CD4-positive, alpha-beta T cell (primary cell): ENCODE measurements at regions not wholly inside any gene's neighbourhood (a gene's known extent, or its start where the extent isn't known, plus 50 kb on each side); places are given as distances from the start of the nearest gene placed in this dataset.

Source experiments
- ATAC-seq: fragments of 200-7000 bp; cut with Tn5 transposase; one replicate; pipeline ENCODE4 v1.10.0; 2022; ENCODE audit warnings: mild to moderate bottlenecking; ENCODE audit not compliant: poor library complexity
- CTCF ChIA-PET: fragments of 350-600 bp; sonication (Branson Sonifier 250); formaldehyde crosslinking; loops from one replicate; lab custom pipeline; 2021; ENCODE audit warnings: antibody characterized with exemption, inconsistent platforms; lab: Charles Lee
- POLR2A ChIA-PET: fragments of 350-600 bp; sonication (Branson Sonifier 250); formaldehyde crosslinking; loops from one replicate; lab custom pipeline; 2021; ENCODE audit warnings: antibody characterized with exemption, inconsistent platforms; lab: Charles Lee
- DNase-seq, 14 experiments: peaks; one replicate each; pipeline ENCODE4 v3.0.0-alpha.2; 2013 to 2020; ENCODE audit warnings: mixed read lengths in 2 of 14
- H3K27ac ChIP-seq, 2 donors: one replicate each; pipeline versions ENCODE4 v1.5.1 to v1.7.0; 2013; ENCODE audit warnings: low read length in 2 of 2, low read depth in 1 of 2, mild to moderate bottlenecking in 1 of 2
- H3K27me3 ChIP-seq, 2 experiments: 1 replicate in 1 of 2; 2 replicates in 1 of 2; pipeline versions ENCODE4 v1.6.1 to v1.7.0; 2013; ENCODE audit warnings: low read length in 2 of 2, control low read depth in 1 of 2, mild to moderate bottlenecking in 1 of 2, moderate library complexity in 1 of 2; ENCODE audit not compliant: insufficient read depth in 2 of 2, control insufficient read depth in 1 of 2
- H3K36me3 ChIP-seq: one replicate; pipeline ENCODE4 v1.6.1; 2013; ENCODE audit warnings: low read length, control low read depth; ENCODE audit not compliant: insufficient read depth
- H3K4me1 ChIP-seq: one replicate; pipeline ENCODE4 v1.6.1; 2013; ENCODE audit warnings: low read length, control low read depth; ENCODE audit not compliant: insufficient read depth
- H3K4me3 ChIP-seq: one replicate; pipeline ENCODE4 v1.5.1; 2013; ENCODE audit warnings: mild to moderate bottlenecking, low read length, moderate library complexity
- H3K9me3 ChIP-seq, 2 experiments: 1 replicate in 1 of 2; 2 replicates in 1 of 2; pipeline versions ENCODE4 v1.6.1 to v1.7.0; 2013; ENCODE audit warnings: low read length in 2 of 2, mild to moderate bottlenecking in 2 of 2, control low read depth in 1 of 2, moderate library complexity in 1 of 2; ENCODE audit not compliant: control insufficient read depth in 1 of 2, insufficient read depth in 1 of 2
- H3K27ac Mint-ChIP-seq: one replicate; pipeline ENCODE4 v1.8.0; 2020; ENCODE audit warnings: mixed read lengths
- H3K27me3 Mint-ChIP-seq: one replicate; pipeline ENCODE4 v1.8.0; 2021; ENCODE audit warnings: mixed read lengths
- H3K36me3 Mint-ChIP-seq: one replicate; pipeline ENCODE4 v1.8.0; 2021; ENCODE audit warnings: low read depth, mixed read lengths
- H3K4me1 Mint-ChIP-seq: one replicate; pipeline ENCODE4 v1.8.0; 2021; ENCODE audit warnings: low read depth, mixed read lengths
- H3K4me3 Mint-ChIP-seq: one replicate; pipeline ENCODE4 v1.8.0; 2020; ENCODE audit warnings: mild to moderate bottlenecking, mixed read lengths
- H3K9me3 Mint-ChIP-seq: one replicate; pipeline ENCODE4 v1.8.0; 2020; ENCODE audit warnings: mixed read lengths
- CTCF ChIP-seq: fragments of 200-600 bp; IDR thresholded peaks from one replicate; pipeline ENCODE4 v1.8.0; 2022; ENCODE audit warnings: antibody characterized with exemption, mild to moderate bottlenecking
- intact Hi-C, 2 experiments: fragments of 100-400 bp; cut with DNase I in 1 of 2; cut with micrococcal nuclease in 1 of 2; formaldehyde crosslinking; loops; one replicate each; pipeline versions ENCODE4 v1.15.1 to v1.9.0; 2023 to 2025; cut with DNase I, micrococcal nuclease

GRCh38 chr1:219000631-219001030 lies 173.0 kb upstream of the LYPLAL1 start:
- H3K4me3 Mint-ChIP-seq: no peak overlapping the region
- intact Hi-C loops: no loop called here

GRCh38 chr1:219010720-219011119 lies 163.0 kb upstream of the LYPLAL1 start:
- Mint-ChIP-seq H3K9me3 (peaks cover 4% of the 10 kb centered on the region), H3K4me1 (no peaks in the 10 kb centered on the region), H3K4me3 (no peak overlapping the region), H3K27me3 (no peaks in the 10 kb centered on the region), H3K27ac (no peak overlapping the region), H3K36me3 (no peaks in the 10 kb centered on the region)
- ChIA-PET POLR2A (no interaction called here), CTCF (no interaction called here)
- H3K4me1 ChIP-seq: no peaks in the 10 kb centered on the region
- DNase-seq (no peak), ATAC-seq (no peak)
- H3K27me3 ChIP-seq: no peaks in the 10 kb centered on the region
- no peak overlapping the region for H3K4me3 ChIP-seq
- no peaks in the 10 kb centered on the region for H3K9me3 ChIP-seq
- no peak overlapping the region for H3K27ac ChIP-seq
- H3K36me3 ChIP-seq: no peaks in the 10 kb centered on the region
- intact Hi-C loops: no loop called here
- no peak for TF ChIP-seq CTCF

More at GRCh38 chr1:219000631-219001030, 173.0 kb upstream of the LYPLAL1 start:
- ChIA-PET CTCF (no interaction called here), POLR2A (no interaction called here)
- Histone ChIP-seq H3K27ac (no peak overlapping the region), H3K4me3 (no peak overlapping the region), H3K27me3 (no peaks in the 10 kb centered on the region), H3K9me3 (peaks cover 0 to 5% of the 10 kb centered on the region in 2 experiments), H3K36me3 (no peaks in the 10 kb centered on the region), H3K4me1 (no peaks in the 10 kb centered on the region)
- Mint-ChIP-seq H3K36me3 (no peaks in the 10 kb centered on the region), H3K9me3 (peaks cover 6% of the 10 kb centered on the region), H3K27ac (no peak overlapping the region), H3K4me1 (no peaks in the 10 kb centered on the region), H3K27me3 (no peaks in the 10 kb centered on the region)
- DNase-seq (no peak), ATAC-seq (no peak)
- no peak for TF ChIP-seq CTCF

- H3K36me3 ChIP-seq: no peaks in the 10 kb centered on the region
- H3K9me3 ChIP-seq: no peaks in the 10 kb centered on the region
- CTCF ChIA-PET: no interaction called here
- H3K36me3 Mint-ChIP-seq: no peaks in the 10 kb centered on the region
- H3K4me3 ChIP-seq: no peak overlapping the region
- H3K4me3 Mint-ChIP-seq: no peak overlapping the region
- no peaks in the 10 kb centered on the region for H3K4me1 Mint-ChIP-seq
- H3K27ac ChIP-seq: no peak overlapping the region
- peaks cover 3% of the 10 kb centered on the region for H3K9me3 Mint-ChIP-seq
- POLR2A ChIA-PET: no interaction called here
- H3K27me3 ChIP-seq: no peaks in the 10 kb centered on the region
- no peak for TF ChIP-seq CTCF
- no peak for DNase-seq
- H3K4me1 ChIP-seq: no peaks in the 10 kb centered on the region
- ATAC-seq: no peak
- intact Hi-C loops: no loop called here
- no peaks in the 10 kb centered on the region for H3K27me3 Mint-ChIP-seq
- no peak overlapping the region for H3K27ac Mint-ChIP-seq
Observed at GRCh38 chr1:219020386-219020785, 153.3 kb upstream of the LYPLAL1 start.
